NCI-H1417 (cell line): ENCODE measurements at regions not wholly inside any gene's neighbourhood (a gene's known extent, or its start where the extent isn't known, plus 50 kb on each side); places are given as distances from the start of the nearest gene placed in this dataset.
"Not testable (repeated sequence)": the region's sequence is repeated elsewhere in the genome, so short reads cannot be mapped to it uniquely, and the experiment has no call there.

Experiments
- DNase-seq, 3 experiments: peaks; one replicate each; lab custom pipeline; 2025; lab: John Stamatoyannopoulos, UW

GRCh38 chr6:119961450-119961849 lies 611.9 kb upstream of the MAN1A1 start:
- DNase-seq, result no peak

GRCh38 chr6:119960456-119960855 lies 610.9 kb upstream of the MAN1A1 start:
- no peak for DNase-seq

- no peak for DNase-seq
Measured at GRCh38 chr6:119960036-119960435, 610.5 kb upstream of the MAN1A1 start.

- no peak for DNase-seq
Measured at GRCh38 chr6:119957195-119957594, 607.6 kb upstream of the MAN1A1 start.

GRCh38 chr6:119952696-119953095 lies 603.1 kb upstream of the MAN1A1 start:
- no peak for DNase-seq

GRCh38 chr6:119950681-119951080 lies 601.1 kb upstream of the MAN1A1 start:
- DNase-seq, result no peak

GRCh38 chr6:119942078-119942752 lies 592.7 kb upstream of the MAN1A1 start:
- DNase-seq, result no peak

- DNase-seq, result no peak
Measured at GRCh38 chr6:119938752-119939151, 589.2 kb upstream of the MAN1A1 start.

GRCh38 chr6:119934816-119935215 lies 585.3 kb upstream of the MAN1A1 start:
- DNase-seq, result no peak

GRCh38 chr6:119929121-119929520 lies 579.6 kb upstream of the MAN1A1 start:
- DNase-seq, result no peak

GRCh38 chr6:119924888-119925287 lies 575.3 kb upstream of the MAN1A1 start:
- DNase-seq, result not testable (repeated sequence)

GRCh38 chr6:119922814-119923213 lies 573.3 kb upstream of the MAN1A1 start:
- DNase-seq, result no peak

GRCh38 chr6:119921491-119922010 lies 572.0 kb upstream of the MAN1A1 start:
- DNase-seq, result no peak

- no peak for DNase-seq
Measured at GRCh38 chr6:119917186-119917585, 567.6 kb upstream of the MAN1A1 start.

- DNase-seq, result no peak
Measured at GRCh38 chr6:119915971-119916370, 566.4 kb upstream of the MAN1A1 start.

- no peak for DNase-seq
Measured at GRCh38 chr6:119908157-119908556, 558.6 kb upstream of the MAN1A1 start.

GRCh38 chr6:119902681-119903080 lies 553.1 kb upstream of the MAN1A1 start:
- no peak for DNase-seq

- no peak for DNase-seq
Measured at GRCh38 chr6:119896806-119897205, 547.2 kb upstream of the MAN1A1 start.

GRCh38 chr6:119895626-119896025 lies 546.1 kb upstream of the MAN1A1 start:
- DNase-seq, result no peak

GRCh38 chr6:119894811-119895210 lies 545.2 kb upstream of the MAN1A1 start:
- DNase-seq, result peak in 1 of 3 experiments; percentile 39

GRCh38 chr6:119891644-119892043 lies 542.1 kb upstream of the MAN1A1 start:
- DNase-seq, result no peak

- no peak for DNase-seq
Measured at GRCh38 chr6:119891206-119891605, 541.6 kb upstream of the MAN1A1 start.

- DNase-seq, result no peak
Measured at GRCh38 chr6:119890470-119890869, 540.9 kb upstream of the MAN1A1 start.

- no peak for DNase-seq
Measured at GRCh38 chr6:119887666-119888065, 538.1 kb upstream of the MAN1A1 start.
